GM13976 (cell line): ENCODE measurements at regions not wholly inside any gene's neighbourhood (a gene's known extent, or its start where the extent isn't known, plus 50 kb on each side); places are given as distances from the start of the nearest gene placed in this dataset.

Experiments
- DNase-seq: peaks from one replicate; pipeline ENCODE4 v3.0.0; 2012; ENCODE audit warnings: low spot score
- in situ Hi-C: fragments of 300-500 bp; cut with MboI; formaldehyde crosslinking; loops from one replicate; pipeline ENCODE4 v1.12.0; 2022; ENCODE audit warnings: low sequenced_read_pairs, mixed read lengths, inconsistent platforms; ENCODE audit not compliant: unreplicated experiment
- TF ChIP-seq, protein P1 (sequence below): IDR thresholded peaks from 2 replicates; pipeline ENCODE4 v1.5.1; 2012; ENCODE audit warnings: borderline replicate concordance, mild to moderate bottlenecking; ENCODE audit not compliant: insufficient read depth; ENCODE audit errors: extremely low read depth, missing control alignments, control extremely low read depth

DNA sequence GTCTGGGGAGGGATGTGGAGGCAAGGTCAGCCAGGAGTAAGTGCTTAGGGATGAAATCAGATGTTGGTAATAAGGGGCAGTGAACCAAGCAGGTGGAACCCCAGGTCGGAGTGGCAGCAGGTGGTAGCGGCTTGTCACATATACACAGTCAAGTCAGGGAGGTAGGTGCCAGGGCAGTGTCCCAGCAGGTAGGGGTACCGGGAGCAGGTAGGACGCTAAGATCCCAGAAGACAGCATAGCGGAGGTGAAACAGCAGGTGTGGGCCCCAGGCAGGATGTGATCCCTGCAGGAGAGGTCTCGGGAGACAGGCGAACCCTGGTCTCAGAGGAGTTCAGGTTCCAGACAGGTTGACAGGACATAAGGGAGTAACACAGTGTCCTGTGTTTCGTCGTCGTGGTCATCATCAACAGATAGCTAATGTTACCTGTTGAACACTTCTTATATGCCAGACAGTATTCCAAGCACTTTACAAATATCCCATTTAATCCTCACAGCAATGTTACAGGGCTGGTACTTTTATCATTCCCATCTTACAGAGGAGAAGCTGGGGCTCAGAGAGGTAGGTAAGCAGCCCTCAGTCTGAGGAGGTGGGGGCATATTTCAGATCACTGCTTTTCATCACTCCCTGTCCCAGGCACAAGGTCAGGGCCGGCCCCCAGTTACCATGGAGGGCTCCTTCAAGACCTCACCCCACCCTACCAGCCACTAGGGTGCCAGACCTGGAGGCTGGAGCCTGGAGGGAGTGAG, 241.6 kb downstream of the UACA start:
- TF ChIP-seq, protein P1, sequence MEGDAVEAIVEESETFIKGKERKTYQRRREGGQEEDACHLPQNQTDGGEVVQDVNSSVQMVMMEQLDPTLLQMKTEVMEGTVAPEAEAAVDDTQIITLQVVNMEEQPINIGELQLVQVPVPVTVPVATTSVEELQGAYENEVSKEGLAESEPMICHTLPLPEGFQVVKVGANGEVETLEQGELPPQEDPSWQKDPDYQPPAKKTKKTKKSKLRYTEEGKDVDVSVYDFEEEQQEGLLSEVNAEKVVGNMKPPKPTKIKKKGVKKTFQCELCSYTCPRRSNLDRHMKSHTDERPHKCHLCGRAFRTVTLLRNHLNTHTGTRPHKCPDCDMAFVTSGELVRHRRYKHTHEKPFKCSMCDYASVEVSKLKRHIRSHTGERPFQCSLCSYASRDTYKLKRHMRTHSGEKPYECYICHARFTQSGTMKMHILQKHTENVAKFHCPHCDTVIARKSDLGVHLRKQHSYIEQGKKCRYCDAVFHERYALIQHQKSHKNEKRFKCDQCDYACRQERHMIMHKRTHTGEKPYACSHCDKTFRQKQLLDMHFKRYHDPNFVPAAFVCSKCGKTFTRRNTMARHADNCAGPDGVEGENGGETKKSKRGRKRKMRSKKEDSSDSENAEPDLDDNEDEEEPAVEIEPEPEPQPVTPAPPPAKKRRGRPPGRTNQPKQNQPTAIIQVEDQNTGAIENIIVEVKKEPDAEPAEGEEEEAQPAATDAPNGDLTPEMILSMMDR, result no peak
- DNase-seq, result no peak
- in situ Hi-C loops, result no loop called here

DNA sequence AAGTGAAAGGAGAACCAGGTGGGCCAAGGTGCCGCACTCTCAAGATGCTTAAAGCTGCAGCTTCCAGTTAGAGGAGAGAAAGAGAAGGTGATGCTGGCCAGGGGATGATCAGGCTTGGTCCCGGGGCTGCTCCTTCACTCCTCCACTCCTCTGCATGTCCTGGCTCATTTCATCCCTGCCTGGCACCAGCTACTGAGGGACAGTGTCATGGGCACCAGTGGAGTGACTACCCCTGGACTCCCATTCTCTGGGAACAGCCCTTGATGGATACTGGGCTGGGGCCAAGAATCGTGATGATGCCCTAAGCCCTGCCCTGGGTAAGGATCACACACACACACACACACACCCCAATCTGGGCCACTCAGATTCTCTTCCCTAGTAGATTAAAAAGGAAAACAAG, 243.7 kb downstream of the UACA start:
- TF ChIP-seq, protein P1, result no peak
- no peak for DNase-seq
- in situ Hi-C loops, result no loop called here

DNA sequence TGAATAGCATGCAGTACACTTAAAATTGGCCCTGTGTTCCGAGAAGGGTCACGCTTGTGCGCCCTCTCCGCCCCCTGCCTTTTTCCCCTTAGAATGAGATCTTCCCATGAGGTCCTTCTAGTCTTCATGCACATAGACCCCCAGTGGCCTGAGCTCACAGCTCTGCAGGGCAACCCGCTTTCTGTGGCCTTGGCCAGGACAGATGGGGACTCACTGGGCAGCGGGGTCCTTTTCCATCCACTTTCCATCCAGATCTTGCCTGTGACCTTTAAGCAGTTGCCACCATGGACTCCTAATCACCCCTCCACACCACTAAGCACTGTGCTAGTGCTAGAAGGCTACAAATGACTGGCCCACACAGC, 244.4 kb downstream of the UACA start:
- no peak for DNase-seq
- TF ChIP-seq, protein P1, result no peak
- in situ Hi-C loops, result no loop called here

- in situ Hi-C loops, result no loop called here
- no peak for DNase-seq
- TF ChIP-seq, protein P1, result no peak
These were observed 245.0 kb downstream of the UACA start for GRCh38 chr15:70518201-70519003.

- TF ChIP-seq, protein P1, result no peak
- DNase-seq, result no peak
- in situ Hi-C loops, result no loop called here
These were observed 246.2 kb downstream of the UACA start for GRCh38 chr15:70517194-70517590.

DNA sequence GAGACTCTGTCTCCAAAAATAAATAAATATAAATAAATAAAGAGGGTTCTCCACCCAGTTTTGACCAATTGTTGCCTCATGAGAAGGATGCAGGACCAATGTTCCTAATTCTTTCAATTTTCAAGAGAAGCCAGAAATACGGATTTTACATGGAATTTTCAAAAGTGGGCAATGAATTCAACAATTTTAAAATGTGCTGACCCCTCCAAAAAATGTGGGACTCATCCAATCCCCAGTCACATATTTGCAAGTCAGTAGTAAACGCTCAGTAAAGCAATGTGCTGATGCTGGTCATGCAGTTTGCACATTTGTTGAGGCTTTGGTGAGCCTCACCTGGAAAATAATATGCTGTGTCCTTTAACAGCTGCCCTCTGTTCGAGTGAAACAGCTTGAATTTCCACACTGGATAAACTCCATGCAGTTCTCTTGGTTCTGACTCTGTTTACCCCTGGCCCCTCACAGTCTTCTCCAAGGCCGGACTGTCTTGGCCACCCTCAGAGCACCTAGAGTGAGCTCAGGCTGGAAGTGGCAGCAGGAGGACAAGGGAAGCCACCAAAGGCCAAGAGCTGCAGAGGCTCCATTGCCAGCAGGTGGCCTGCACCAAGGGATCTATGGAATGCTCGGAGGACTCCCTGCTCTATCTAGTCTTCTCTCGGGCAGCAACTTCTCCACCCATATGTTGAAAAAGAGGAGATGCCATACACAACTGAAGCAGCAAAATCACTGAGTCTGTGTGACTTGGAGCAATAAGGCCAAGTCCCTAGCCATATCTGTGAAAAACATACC, 246.8 kb downstream of the UACA start:
- in situ Hi-C loops, result no loop called here
- DNase-seq, result no peak
- TF ChIP-seq, protein P1, result no peak
